HepG2 (cell line): ENCODE measurements at regions not wholly inside any gene's neighbourhood (a gene's known extent, or its start where the extent isn't known, plus 50 kb on each side); places are given as distances from the start of the nearest gene placed in this dataset.

Experiments
- EED ChIP-seq: sonication (generic); formaldehyde crosslinking; IDR thresholded peaks from 2 replicates; pipeline ENCODE4 v1.5.0; 2020; ENCODE audit warnings: mild to moderate bottlenecking, missing genetic modification reagents
- FOXA1 ChIP-seq, 2 experiments: fragments of 450-650 bp in 1 of 2; sonication (generic) in 1 of 2; formaldehyde crosslinking in 1 of 2; IDR thresholded peaks; 2 replicates each; pipeline versions ENCODE4 v1.4.0 to v1.6.1; 2016 to 2020; ENCODE audit warnings: missing genetic modification reagents in 1 of 2
- FOXM1 ChIP-seq: sonication (generic); formaldehyde crosslinking; IDR thresholded peaks from 2 replicates; pipeline ENCODE4 v1.5.0; 2020; ENCODE audit warnings: missing genetic modification reagents
- HCFC1 ChIP-seq: fragments of 150-350 bp; IDR thresholded peaks from 2 replicates; pipeline ENCODE4 v1.6.1; 2014; ENCODE audit warnings: low read depth, low read length
- HNF4G ChIP-seq, 2 experiments: sonication (generic) in 1 of 2; formaldehyde crosslinking in 1 of 2; IDR thresholded peaks; 2 replicates each; pipeline versions ENCODE4 v1.4.0 to v1.6.1; 2011 to 2020; ENCODE audit warnings: borderline replicate concordance in 2 of 2, low read depth in 2 of 2, mild to moderate bottlenecking in 2 of 2, low read length in 1 of 2, missing genetic modification reagents in 1 of 2, moderate library complexity in 1 of 2
- HNRNPUL1 ChIP-seq: fragments of 200-400 bp; formaldehyde crosslinking; IDR thresholded peaks from 2 replicates; pipeline ENCODE4 v1.6.1; 2017; ENCODE audit warnings: low read depth, mild to moderate bottlenecking, low read length, moderate library complexity
- KDM4B ChIP-seq: sonication (generic); formaldehyde crosslinking; IDR thresholded peaks from 2 replicates; pipeline ENCODE4 v1.4.0; 2020; ENCODE audit warnings: missing genetic modification reagents
- NBN ChIP-seq: fragments of 450-650 bp; conservative IDR thresholded peaks from 2 replicates; pipeline ENCODE4 v1.6.1; 2017
- NFE2 ChIP-seq: sonication (generic); formaldehyde crosslinking; IDR thresholded peaks from 2 replicates; pipeline ENCODE4 v1.4.0; 2020; ENCODE audit warnings: missing genetic modification reagents
- TMF1 ChIP-seq: sonication (generic); formaldehyde crosslinking; IDR thresholded peaks from 2 replicates; pipeline ENCODE4 v1.8.1; 2022; ENCODE audit warnings: low read depth, missing genetic modification reagents
- TOPORS ChIP-seq: sonication (generic); formaldehyde crosslinking; IDR thresholded peaks from 2 replicates; pipeline ENCODE4 v1.8.0; 2023; ENCODE audit warnings: mild to moderate bottlenecking, missing genetic modification reagents
- ZBTB8A ChIP-seq: sonication (generic); formaldehyde crosslinking; IDR thresholded peaks from 2 replicates; pipeline ENCODE4 v1.4.0; 2020; ENCODE audit warnings: mild to moderate bottlenecking, low read depth, missing genetic modification reagents, borderline replicate concordance
- ZNF256 ChIP-seq: sonication (generic); formaldehyde crosslinking; conservative IDR thresholded peaks from 2 replicates; pipeline ENCODE4 v1.4.0; 2020; ENCODE audit warnings: missing genetic modification reagents
- ZNF468 ChIP-seq: sonication (generic); formaldehyde crosslinking; IDR thresholded peaks from 2 replicates; pipeline ENCODE4 v1.8.0; 2022; ENCODE audit warnings: mild to moderate bottlenecking, moderate library complexity, missing genetic modification reagents
- ZNF710 ChIP-seq: sonication (generic); formaldehyde crosslinking; IDR thresholded peaks from 2 replicates; pipeline ENCODE4 v1.5.0; 2020; ENCODE audit warnings: mild to moderate bottlenecking, missing genetic modification reagents, borderline replicate concordance
- ZNF816 ChIP-seq: sonication (generic); formaldehyde crosslinking; IDR thresholded peaks from 2 replicates; pipeline ENCODE4 v1.8.0; 2022; ENCODE audit warnings: missing genetic modification reagents, mild to moderate bottlenecking, borderline replicate concordance
- ZSCAN21 ChIP-seq: sonication (generic); formaldehyde crosslinking; IDR thresholded peaks from 2 replicates; pipeline ENCODE4 v1.8.0; 2022; ENCODE audit warnings: mild to moderate bottlenecking, missing genetic modification reagents, moderate library complexity, borderline replicate concordance
- TF ChIP-seq, protein P1 (sequence below): sonication (generic); formaldehyde crosslinking; IDR thresholded peaks from 2 replicates; pipeline ENCODE4 v1.4.0; 2020; ENCODE audit warnings: missing genetic modification reagents, borderline replicate concordance
- TF ChIP-seq, protein P2 (sequence below): sonication (generic); formaldehyde crosslinking; IDR thresholded peaks from 2 replicates; pipeline ENCODE4 v1.5.0; 2020; ENCODE audit warnings: mild to moderate bottlenecking, missing genetic modification reagents
- TF ChIP-seq, protein P3 (sequence below): sonication (generic); formaldehyde crosslinking; IDR thresholded peaks from 2 replicates; pipeline ENCODE4 v1.8.0; 2022; ENCODE audit warnings: mild to moderate bottlenecking, missing genetic modification reagents

- TF ChIP-seq HCFC1 (no peak), TMF1 (no peak), NFE2 (CRISPR knock-in tag) (no peak), ZNF816 (CRISPR knock-in tag) (no peak), KDM4B (0 out of 2 replicates have a peak, but pooled peaks have one; percentile 43), TOPORS (no peak), ZNF468 (CRISPR knock-in tag) (no peak), ZNF710 (CRISPR knock-in tag) (peak; percentile 71), FOXA1 (IDR thresholded peaks at IDR 0.05) (no peak), FOXA1 (CRISPR knock-in tag; IDR thresholded peaks at IDR 0.05) (peak; percentile 50; the same call in 1 of the 2 replicates), ZBTB8A (no peak), FOXM1 (no peak), ZNF256 (no peak), EED (CRISPR knock-in tag) (no peak), HNRNPUL1 (0 out of 2 replicates have a peak, but pooled peaks have one; percentile 46), ZSCAN21 (CRISPR knock-in tag) (no peak), NBN (no peak), HNF4G (IDR thresholded peaks at IDR 0.05; ENCODE audit: borderline replicate concordance, low read depth, low read length) (peak; percentile 80), HNF4G (CRISPR knock-in tag; IDR thresholded peaks at IDR 0.05; ENCODE audit: borderline replicate concordance, low read depth) (peak; percentile 69; the same call in 1 of the 2 replicates)
- TF ChIP-seq, protein P1, sequence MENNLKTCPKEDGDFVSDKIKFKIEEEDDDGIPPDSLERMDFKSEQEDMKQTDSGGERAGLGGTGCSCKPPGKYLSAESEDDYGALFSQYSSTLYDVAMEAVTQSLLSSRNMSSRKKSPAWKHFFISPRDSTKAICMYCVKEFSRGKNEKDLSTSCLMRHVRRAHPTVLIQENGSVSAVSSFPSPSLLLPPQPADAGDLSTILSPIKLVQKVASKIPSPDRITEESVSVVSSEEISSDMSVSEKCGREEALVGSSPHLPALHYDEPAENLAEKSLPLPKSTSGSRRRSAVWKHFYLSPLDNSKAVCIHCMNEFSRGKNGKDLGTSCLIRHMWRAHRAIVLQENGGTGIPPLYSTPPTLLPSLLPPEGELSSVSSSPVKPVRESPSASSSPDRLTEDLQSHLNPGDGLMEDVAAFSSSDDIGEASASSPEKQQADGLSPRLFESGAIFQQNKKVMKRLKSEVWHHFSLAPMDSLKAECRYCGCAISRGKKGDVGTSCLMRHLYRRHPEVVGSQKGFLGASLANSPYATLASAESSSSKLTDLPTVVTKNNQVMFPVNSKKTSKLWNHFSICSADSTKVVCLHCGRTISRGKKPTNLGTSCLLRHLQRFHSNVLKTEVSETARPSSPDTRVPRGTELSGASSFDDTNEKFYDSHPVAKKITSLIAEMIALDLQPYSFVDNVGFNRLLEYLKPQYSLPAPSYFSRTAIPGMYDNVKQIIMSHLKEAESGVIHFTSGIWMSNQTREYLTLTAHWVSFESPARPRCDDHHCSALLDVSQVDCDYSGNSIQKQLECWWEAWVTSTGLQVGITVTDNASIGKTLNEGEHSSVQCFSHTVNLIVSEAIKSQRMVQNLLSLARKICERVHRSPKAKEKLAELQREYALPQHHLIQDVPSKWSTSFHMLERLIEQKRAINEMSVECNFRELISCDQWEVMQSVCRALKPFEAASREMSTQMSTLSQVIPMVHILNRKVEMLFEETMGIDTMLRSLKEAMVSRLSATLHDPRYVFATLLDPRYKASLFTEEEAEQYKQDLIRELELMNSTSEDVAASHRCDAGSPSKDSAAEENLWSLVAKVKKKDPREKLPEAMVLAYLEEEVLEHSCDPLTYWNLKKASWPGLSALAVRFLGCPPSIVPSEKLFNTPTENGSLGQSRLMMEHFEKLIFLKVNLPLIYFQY (CRISPR knock-in tag), result peak; percentile 64; the same call in 1 of the 2 replicates
- TF ChIP-seq, protein P2, sequence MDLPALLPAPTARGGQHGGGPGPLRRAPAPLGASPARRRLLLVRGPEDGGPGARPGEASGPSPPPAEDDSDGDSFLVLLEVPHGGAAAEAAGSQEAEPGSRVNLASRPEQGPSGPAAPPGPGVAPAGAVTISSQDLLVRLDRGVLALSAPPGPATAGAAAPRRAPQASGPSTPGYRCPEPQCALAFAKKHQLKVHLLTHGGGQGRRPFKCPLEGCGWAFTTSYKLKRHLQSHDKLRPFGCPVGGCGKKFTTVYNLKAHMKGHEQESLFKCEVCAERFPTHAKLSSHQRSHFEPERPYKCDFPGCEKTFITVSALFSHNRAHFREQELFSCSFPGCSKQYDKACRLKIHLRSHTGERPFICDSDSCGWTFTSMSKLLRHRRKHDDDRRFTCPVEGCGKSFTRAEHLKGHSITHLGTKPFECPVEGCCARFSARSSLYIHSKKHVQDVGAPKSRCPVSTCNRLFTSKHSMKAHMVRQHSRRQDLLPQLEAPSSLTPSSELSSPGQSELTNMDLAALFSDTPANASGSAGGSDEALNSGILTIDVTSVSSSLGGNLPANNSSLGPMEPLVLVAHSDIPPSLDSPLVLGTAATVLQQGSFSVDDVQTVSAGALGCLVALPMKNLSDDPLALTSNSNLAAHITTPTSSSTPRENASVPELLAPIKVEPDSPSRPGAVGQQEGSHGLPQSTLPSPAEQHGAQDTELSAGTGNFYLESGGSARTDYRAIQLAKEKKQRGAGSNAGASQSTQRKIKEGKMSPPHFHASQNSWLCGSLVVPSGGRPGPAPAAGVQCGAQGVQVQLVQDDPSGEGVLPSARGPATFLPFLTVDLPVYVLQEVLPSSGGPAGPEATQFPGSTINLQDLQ (CRISPR knock-in tag), result no peak
- TF ChIP-seq, protein P3, sequence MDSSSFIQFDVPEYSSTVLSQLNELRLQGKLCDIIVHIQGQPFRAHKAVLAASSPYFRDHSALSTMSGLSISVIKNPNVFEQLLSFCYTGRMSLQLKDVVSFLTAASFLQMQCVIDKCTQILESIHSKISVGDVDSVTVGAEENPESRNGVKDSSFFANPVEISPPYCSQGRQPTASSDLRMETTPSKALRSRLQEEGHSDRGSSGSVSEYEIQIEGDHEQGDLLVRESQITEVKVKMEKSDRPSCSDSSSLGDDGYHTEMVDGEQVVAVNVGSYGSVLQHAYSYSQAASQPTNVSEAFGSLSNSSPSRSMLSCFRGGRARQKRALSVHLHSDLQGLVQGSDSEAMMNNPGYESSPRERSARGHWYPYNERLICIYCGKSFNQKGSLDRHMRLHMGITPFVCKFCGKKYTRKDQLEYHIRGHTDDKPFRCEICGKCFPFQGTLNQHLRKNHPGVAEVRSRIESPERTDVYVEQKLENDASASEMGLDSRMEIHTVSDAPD (CRISPR knock-in tag), result no peak
Observed at GRCh38 chr21:28256420-28256831, 736.3 kb downstream of the LTN1 start (continued).
